Thoracic aorta (tissue), 2 donors: ENCODE measurements at regions not wholly inside any gene's neighbourhood (a gene's known extent, or its start where the extent isn't known, plus 50 kb on each side); places are given as distances from the start of the nearest gene placed in this dataset.

Experiments used
- ATAC-seq: fragments of 150-250 bp; one replicate; pipeline ENCODE4 v1.8.0; 2017; ENCODE audit warnings: low read depth; ENCODE audit not compliant: insufficient number of reproducible peaks, low FRiP score
- DNase-seq: peaks from one replicate; pipeline ENCODE4 v3.0.0-alpha.2; 2020; ENCODE audit warnings: low spot score
- H3K27ac ChIP-seq, 2 donors: fragments of 200-600 bp; sonication (generic); 1 replicate in 1 of 2; 2 replicates in 1 of 2; pipeline ENCODE4 v1.5.1; 2016; ENCODE audit warnings: mild to moderate bottlenecking in 2 of 2, moderate library complexity in 2 of 2
- H3K27me3 ChIP-seq: fragments of 200-600 bp; sonication (generic); replicated peaks from 2 replicates; pipeline ENCODE4 v1.6.0; 2016; ENCODE audit warnings: mild to moderate bottlenecking; ENCODE audit not compliant: insufficient read depth
- H3K36me3 ChIP-seq: fragments of 200-600 bp; sonication (generic); one replicate; pipeline ENCODE4 v1.5.1; 2016
- H3K4me1 ChIP-seq, 2 donors: fragments of 200-600 bp; sonication (generic); 1 replicate in 1 of 2; 2 replicates in 1 of 2; pipeline versions ENCODE4 v1.5.1 to v1.6.0; 2016; ENCODE audit warnings: low read depth in 2 of 2, mild to moderate bottlenecking in 1 of 2; ENCODE audit not compliant: control insufficient read depth in 1 of 2
- H3K4me3 ChIP-seq: fragments of 200-600 bp; sonication (generic); 2 replicates; pipeline ENCODE4 v1.5.1; 2016; ENCODE audit warnings: mild to moderate bottlenecking
- H3K9me3 ChIP-seq: fragments of 200-600 bp; sonication (generic); 2 replicates; pipeline ENCODE4 v1.5.1; 2016
- TF ChIP-seq, protein P1 (sequence below): fragments of 200-600 bp; sonication (generic); IDR thresholded peaks from one replicate; pipeline ENCODE4 v1.5.1; 2019; ENCODE audit warnings: antibody characterized with exemption

DNA sequence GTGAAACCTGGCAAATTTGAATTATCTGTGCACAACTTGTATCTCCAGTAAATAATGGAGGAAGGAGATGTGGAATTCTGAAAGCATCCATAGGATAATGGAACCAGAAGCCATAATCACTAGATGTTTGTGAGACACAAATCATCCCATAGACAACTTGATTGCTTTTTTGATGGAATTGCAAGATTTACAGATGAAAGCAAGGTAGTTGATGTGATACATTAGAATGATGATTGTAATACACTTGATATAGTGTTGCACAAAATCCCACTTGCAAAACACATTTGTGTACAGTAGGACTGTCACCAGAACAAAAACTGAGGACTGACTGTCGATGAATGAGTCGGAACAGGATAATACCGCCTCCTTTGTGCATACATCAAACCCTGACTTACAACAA lies 178.3 kb downstream of the IRS2 start:
- Histone ChIP-seq H3K4me1 (no peaks in the 10 kb centered on the region), H3K27ac (no peak overlapping the region), H3K27me3 (no peaks in the 10 kb centered on the region), H3K36me3 (no peaks in the 10 kb centered on the region), H3K4me3 (no peak overlapping the region), H3K9me3 (no peaks in the 10 kb centered on the region)
- TF ChIP-seq, protein P1, sequence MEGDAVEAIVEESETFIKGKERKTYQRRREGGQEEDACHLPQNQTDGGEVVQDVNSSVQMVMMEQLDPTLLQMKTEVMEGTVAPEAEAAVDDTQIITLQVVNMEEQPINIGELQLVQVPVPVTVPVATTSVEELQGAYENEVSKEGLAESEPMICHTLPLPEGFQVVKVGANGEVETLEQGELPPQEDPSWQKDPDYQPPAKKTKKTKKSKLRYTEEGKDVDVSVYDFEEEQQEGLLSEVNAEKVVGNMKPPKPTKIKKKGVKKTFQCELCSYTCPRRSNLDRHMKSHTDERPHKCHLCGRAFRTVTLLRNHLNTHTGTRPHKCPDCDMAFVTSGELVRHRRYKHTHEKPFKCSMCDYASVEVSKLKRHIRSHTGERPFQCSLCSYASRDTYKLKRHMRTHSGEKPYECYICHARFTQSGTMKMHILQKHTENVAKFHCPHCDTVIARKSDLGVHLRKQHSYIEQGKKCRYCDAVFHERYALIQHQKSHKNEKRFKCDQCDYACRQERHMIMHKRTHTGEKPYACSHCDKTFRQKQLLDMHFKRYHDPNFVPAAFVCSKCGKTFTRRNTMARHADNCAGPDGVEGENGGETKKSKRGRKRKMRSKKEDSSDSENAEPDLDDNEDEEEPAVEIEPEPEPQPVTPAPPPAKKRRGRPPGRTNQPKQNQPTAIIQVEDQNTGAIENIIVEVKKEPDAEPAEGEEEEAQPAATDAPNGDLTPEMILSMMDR = no peak
- DNase-seq (no peak), ATAC-seq (no peak)

DNA sequence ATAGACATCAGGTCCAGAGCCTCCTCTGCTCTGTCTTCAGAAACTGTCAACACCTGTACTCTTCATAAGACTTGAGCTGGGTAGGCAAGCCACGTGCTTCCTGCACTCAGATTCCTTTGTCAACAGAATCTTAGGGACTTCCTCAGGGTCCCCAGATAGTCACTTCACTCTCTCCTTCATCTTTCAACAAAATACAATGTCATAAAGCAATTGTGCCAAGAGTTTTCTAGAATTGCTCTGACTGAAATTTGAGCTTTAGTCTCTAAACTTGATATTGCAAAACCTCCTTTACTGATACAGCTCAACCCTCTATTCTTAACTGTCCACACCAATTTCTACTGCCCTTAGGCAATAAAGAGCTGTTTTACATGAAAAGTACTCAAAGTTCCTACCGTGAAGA lies 179.9 kb downstream of the IRS2 start:
- TF ChIP-seq, protein P1 = no peak
- no peaks in the 10 kb centered on the region for H3K4me1 ChIP-seq
- H3K4me3 ChIP-seq = no peak overlapping the region
- H3K9me3 ChIP-seq = no peaks in the 10 kb centered on the region
- no peak overlapping the region for H3K27ac ChIP-seq
- H3K36me3 ChIP-seq = no peaks in the 10 kb centered on the region
- H3K27me3 ChIP-seq = no peaks in the 10 kb centered on the region
- DNase-seq = no peak
- no peak for ATAC-seq

DNA sequence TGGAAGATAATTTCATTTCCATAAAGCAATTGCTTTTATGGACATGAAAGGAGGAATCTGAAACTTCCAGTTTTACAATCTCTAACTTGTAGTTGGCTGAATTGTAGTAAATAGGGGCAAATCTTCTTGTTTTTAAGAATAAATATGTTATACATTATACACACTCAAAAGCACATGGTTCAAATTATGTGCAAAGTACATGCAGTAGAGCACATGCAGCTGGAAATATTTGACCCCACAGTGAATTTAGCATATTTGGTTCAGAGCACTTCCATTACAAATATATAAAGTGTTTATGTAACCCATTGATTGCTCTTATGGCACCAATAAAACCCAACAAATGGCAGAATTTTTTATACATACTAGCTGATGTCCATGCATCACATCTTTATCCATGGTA lies 180.5 kb downstream of the IRS2 start:
- Histone ChIP-seq H3K27ac (no peak overlapping the region), H3K9me3 (no peaks in the 10 kb centered on the region), H3K36me3 (no peaks in the 10 kb centered on the region), H3K4me1 (no peaks in the 10 kb centered on the region), H3K4me3 (no peak overlapping the region), H3K27me3 (no peaks in the 10 kb centered on the region)
- TF ChIP-seq, protein P1 = no peak
- DNase-seq (no peak), ATAC-seq (no peak)

DNA sequence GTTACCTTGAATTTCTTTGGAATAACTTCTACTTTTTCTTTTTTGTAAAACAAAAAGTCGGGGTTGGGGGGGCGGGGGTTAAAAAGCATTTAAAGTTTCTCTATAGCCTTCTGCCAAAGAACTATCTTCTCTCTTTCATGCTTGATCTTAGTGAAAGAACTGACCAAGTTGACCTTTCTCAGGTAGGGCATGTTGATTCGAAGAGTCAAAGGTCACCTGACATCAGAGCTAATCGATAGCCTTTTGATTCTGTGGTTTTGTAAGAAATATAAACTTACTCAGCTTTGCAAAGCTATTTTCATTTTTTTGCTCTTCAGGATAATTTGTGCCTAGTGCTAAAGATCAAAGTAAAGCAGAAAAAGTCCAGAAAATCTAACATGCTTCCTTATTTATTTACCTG lies 181.5 kb downstream of the IRS2 start:
- DNase-seq (no peak), ATAC-seq (no peak)
- H3K9me3 ChIP-seq = no peaks in the 10 kb centered on the region
- H3K36me3 ChIP-seq = no peaks in the 10 kb centered on the region
- no peak overlapping the region for H3K27ac ChIP-seq
- no peak overlapping the region for H3K4me3 ChIP-seq
- no peaks in the 10 kb centered on the region for H3K27me3 ChIP-seq
- no peaks in the 10 kb centered on the region for H3K4me1 ChIP-seq
- TF ChIP-seq, protein P1 = no peak

DNA sequence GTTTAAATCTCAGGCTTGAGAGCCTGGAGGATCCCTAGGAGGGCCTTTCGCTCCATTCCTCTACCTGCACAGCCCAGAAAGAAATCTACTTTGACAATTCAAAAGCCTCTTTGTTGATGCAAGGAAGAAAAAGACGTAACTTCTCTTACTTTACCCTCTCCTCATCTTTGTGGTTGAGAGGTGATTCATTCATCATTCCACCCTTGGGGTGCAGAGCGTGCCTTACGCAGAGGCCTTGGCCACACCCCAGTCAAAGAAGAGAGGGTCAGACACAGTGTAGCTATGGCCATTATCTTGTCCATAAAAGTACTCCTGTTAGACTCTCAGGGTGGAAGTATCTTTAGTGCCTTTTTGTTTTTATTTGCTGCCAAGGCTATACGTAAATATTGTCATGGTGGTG lies 184.0 kb downstream of the IRS2 start:
- no peak for DNase-seq
- Histone ChIP-seq H3K36me3 (no peaks in the 10 kb centered on the region), H3K4me1 (no peaks in the 10 kb centered on the region), H3K27ac (no peak overlapping the region), H3K4me3 (no peak overlapping the region), H3K27me3 (no peaks in the 10 kb centered on the region), H3K9me3 (no peaks in the 10 kb centered on the region)
- TF ChIP-seq, protein P1 = no peak
- ATAC-seq = no peak
